ENCODE measurements at regions not wholly inside any gene's neighbourhood (a gene's known extent, or its start where the extent isn't known, plus 50 kb on each side); places are given as distances from the start of the nearest gene placed in this dataset.

GRCh38 chr1:192445839-192446489 is 129.2 kb downstream of the RGS21 start:
- intact Hi-C loops (cut with micrococcal nuclease) = no loop called here
- Histone ChIP-seq H3K9me3 (ENCODE audit: control insufficient read depth, insufficient read depth, low read length) (no peaks in the 10 kb centered on the region), H3K36me3 (ENCODE audit: control insufficient read depth, insufficient read depth, low read length) (no peaks in the 10 kb centered on the region), H3K4me3 (ENCODE audit: low read length) (no peak overlapping the region), H3K4me1 (ENCODE audit: control insufficient read depth, insufficient read depth, low read length) (no peaks in the 10 kb centered on the region), H3K27ac (ENCODE audit: low read length) (no peak overlapping the region), H3K27me3 (ENCODE audit: control insufficient read depth, insufficient read depth, low read length) (peaks cover 2% of the 10 kb centered on the region)
- Mint-ChIP-seq H3K9me3 (no peaks in the 10 kb centered on the region), H3K27ac (no peak overlapping the region), H3K36me3 (no peaks in the 10 kb centered on the region), H3K4me1 (no peaks in the 10 kb centered on the region), H3K4me3 (no peak overlapping the region), H3K27me3 (ENCODE audit: low read depth in 2 of 2) (peaks cover 8 to 16% of the 10 kb centered on the region in 2 donors)
- peak in 2 of 3 donors; percentile 44 to 66 for ATAC-seq
- peak; percentile 19 to 72 for DNase-seq
- 40% methylated on average over 4 of the region's 7 CpGs for whole genome bisulfite sequencing (ENCODE audit: insufficient coverage)
- TF ChIP-seq, protein P1, sequence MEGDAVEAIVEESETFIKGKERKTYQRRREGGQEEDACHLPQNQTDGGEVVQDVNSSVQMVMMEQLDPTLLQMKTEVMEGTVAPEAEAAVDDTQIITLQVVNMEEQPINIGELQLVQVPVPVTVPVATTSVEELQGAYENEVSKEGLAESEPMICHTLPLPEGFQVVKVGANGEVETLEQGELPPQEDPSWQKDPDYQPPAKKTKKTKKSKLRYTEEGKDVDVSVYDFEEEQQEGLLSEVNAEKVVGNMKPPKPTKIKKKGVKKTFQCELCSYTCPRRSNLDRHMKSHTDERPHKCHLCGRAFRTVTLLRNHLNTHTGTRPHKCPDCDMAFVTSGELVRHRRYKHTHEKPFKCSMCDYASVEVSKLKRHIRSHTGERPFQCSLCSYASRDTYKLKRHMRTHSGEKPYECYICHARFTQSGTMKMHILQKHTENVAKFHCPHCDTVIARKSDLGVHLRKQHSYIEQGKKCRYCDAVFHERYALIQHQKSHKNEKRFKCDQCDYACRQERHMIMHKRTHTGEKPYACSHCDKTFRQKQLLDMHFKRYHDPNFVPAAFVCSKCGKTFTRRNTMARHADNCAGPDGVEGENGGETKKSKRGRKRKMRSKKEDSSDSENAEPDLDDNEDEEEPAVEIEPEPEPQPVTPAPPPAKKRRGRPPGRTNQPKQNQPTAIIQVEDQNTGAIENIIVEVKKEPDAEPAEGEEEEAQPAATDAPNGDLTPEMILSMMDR (IDR thresholded peaks at IDR 0.05) = peak; percentile 93

DNA sequence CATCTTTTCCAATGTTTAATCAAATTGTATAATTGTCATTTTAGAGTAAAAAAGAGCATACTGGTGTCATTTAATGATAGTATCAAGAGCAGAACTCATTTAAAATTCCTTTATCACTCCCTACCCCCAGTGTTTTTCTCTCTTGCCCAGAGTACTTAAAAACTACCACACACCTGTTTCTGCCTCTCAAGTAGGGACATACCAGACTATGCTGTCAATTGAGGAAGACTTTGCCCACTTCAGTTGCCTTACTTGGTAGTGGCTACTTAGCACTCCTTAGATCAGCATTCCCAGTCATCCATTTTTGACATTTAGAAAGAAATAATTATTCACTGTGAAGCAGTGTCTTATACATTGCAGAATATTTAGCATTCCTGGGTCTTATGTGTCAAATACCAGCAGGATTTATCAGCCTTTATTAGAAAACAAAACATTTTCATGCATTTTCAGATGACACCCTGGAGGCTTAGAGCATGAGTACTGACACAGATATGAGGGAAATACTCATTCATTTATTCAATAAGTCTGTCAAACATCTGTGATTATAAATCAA is 127.5 kb upstream of the RGS1 start:
- Histone ChIP-seq H3K27ac (ENCODE audit: low read length) (no peak overlapping the region), H3K4me3 (ENCODE audit: low read length) (no peak overlapping the region), H3K4me1 (ENCODE audit: control insufficient read depth, insufficient read depth, low read length) (no peaks in the 10 kb centered on the region), H3K27me3 (ENCODE audit: control insufficient read depth, insufficient read depth, low read length) (peaks cover 2% of the 10 kb centered on the region), H3K9me3 (ENCODE audit: control insufficient read depth, insufficient read depth, low read length) (no peaks in the 10 kb centered on the region), H3K36me3 (ENCODE audit: control insufficient read depth, insufficient read depth, low read length) (no peaks in the 10 kb centered on the region)
- H3K27ac Mint-ChIP-seq = no peak overlapping the region
- TF ChIP-seq, protein P1 (IDR thresholded peaks at IDR 0.05) = no peak
- no peaks in the 10 kb centered on the region for H3K9me3 Mint-ChIP-seq
- intact Hi-C loops (cut with micrococcal nuclease) = no loop called here
- DNase-seq = no peak
- H3K4me3 Mint-ChIP-seq = no peak overlapping the region
- no peaks in the 10 kb centered on the region for H3K36me3 Mint-ChIP-seq
- H3K4me1 Mint-ChIP-seq = no peaks in the 10 kb centered on the region
- H3K27me3 Mint-ChIP-seq (ENCODE audit: low read depth in 2 of 2) = peaks cover 9 to 16% of the 10 kb centered on the region in 2 donors
- ATAC-seq = no peak

DNA sequence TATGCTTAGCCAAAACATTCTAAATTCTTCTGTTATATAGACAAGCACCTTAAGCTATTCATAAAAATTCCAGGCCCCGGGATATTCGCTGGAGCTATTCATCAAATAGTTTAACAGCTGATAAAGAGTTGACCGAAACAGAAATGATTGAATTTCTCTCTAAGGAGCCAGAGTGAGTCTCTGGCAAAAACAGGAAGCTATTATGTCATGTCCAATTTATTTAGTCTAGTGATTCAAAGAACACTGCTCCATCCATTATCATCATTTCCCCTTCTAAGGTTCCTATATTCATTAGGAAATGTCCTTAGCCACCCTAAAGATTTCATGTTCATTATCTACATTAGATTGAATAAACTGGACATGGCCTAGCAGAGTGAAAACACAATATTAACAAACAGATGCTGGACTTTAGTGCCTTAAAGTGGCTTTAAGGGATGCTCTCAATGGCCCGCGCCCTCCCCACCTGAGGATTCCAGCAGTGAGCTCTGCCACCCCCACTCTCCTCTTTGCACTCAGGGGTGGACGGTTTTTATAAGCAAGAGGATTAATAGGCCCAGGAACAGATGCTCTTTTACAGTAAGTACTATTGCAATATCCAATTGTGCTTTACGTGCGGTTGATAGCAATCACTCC is 122.1 kb upstream of the RGS1 start:
- Mint-ChIP-seq H3K4me1 (no peaks in the 10 kb centered on the region), H3K9me3 (no peaks in the 10 kb centered on the region), H3K27ac (no peak overlapping the region), H3K36me3 (no peaks in the 10 kb centered on the region), H3K27me3 (ENCODE audit: low read depth in 2 of 2) (peaks cover 14 to 17% of the 10 kb centered on the region in 2 donors), H3K4me3 (no peak overlapping the region)
- no peaks in the 10 kb centered on the region for H3K4me1 ChIP-seq (ENCODE audit: control insufficient read depth, insufficient read depth, low read length)
- WGBS (ENCODE audit: insufficient coverage) = 89% methylated on average over 6 of the region's 8 CpGs
- H3K9me3 ChIP-seq (ENCODE audit: control insufficient read depth, insufficient read depth, low read length) = no peaks in the 10 kb centered on the region
- DNase-seq (no peak), ATAC-seq (no peak)
- no peak overlapping the region for H3K27ac ChIP-seq (ENCODE audit: low read length)
- H3K36me3 ChIP-seq (ENCODE audit: control insufficient read depth, insufficient read depth, low read length) = no peaks in the 10 kb centered on the region
- TF ChIP-seq, protein P1 (IDR thresholded peaks at IDR 0.05) = no peak
- H3K27me3 ChIP-seq (ENCODE audit: control insufficient read depth, insufficient read depth, low read length) = no peaks in the 10 kb centered on the region
- H3K4me3 ChIP-seq (ENCODE audit: low read length) = no peak overlapping the region
- intact Hi-C loops (cut with micrococcal nuclease) = no loop called here
